NCI-H2227 (cell line): ENCODE measurements at regions not wholly inside any gene's neighbourhood (a gene's known extent, or its start where the extent isn't known, plus 50 kb on each side); places are given as distances from the start of the nearest gene placed in this dataset.
"Not testable (repeated sequence)": the region's sequence is repeated elsewhere in the genome, so short reads cannot be mapped to it uniquely, and the experiment has no call there.

ENCODE experiments used
- DNase-seq: peaks from one replicate; lab custom pipeline; 2025; ENCODE audit not compliant: unreplicated experiment; lab: John Stamatoyannopoulos, UW

- no peak for DNase-seq
These were observed 52.0 kb upstream of the BMP2 start for GRCh38 chr20:6715401-6715941.

- DNase-seq: no peak
These were observed 53.2 kb upstream of the BMP2 start for GRCh38 chr20:6714279-6714711.

DNA sequence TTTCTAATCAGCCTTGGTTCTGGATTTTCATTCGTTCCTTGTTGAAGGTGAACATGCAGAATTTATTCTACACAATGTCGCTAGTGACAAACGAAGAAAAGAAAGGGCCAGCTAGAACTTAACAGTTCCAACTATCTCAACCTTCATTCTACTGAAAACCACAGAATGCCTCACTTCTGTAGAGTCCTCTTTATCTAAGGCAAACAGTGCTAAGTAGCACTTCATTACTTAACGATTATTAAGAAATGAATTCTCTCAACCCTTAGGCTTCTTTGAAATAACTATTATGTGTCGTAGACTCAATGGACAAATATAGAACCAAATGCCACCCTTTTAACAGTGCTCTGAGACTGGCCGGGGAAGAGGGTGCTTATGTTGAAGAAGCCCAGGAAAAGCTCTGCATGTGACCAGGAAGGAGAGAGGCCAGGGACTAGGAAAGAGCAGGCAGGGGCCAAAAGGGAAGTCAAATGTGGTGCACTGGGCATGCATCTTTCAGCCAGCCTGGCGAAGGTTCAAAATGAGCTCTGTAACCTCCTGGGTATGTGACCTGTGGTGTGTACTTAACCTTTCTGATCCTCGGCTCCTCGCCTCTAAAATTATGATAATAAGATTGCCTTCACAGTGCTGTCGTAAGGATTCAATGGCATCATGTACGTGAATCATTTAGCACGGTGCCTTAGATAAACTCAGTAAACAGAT is 55.4 kb upstream of the BMP2 start:
- DNase-seq: no peak

GRCh38 chr20:6709910-6710595 is 57.4 kb upstream of the BMP2 start:
- no peak for DNase-seq

DNA sequence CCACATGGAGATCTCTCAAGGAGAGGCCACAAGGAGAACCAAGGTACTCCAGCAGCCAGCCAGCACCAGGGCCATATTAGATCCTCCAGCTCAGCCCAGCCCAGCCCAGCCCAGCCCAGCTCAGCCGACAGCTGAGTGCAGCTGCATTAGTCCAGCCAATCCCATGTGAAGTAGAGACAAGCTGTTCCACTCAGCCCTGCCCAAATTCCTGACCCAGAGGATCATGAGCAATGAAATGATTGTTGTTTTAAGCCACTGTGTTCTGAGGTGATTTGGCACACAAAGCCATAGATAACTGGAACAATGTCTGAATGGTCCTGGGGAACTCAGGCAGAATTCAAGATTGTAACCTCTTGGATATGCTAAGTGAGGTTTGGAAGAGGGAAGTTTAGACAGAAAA is 59.5 kb upstream of the BMP2 start:
- no peak for DNase-seq

- DNase-seq: no peak
These were observed 60.1 kb upstream of the BMP2 start for GRCh38 chr20:6707321-6707831.

DNA sequence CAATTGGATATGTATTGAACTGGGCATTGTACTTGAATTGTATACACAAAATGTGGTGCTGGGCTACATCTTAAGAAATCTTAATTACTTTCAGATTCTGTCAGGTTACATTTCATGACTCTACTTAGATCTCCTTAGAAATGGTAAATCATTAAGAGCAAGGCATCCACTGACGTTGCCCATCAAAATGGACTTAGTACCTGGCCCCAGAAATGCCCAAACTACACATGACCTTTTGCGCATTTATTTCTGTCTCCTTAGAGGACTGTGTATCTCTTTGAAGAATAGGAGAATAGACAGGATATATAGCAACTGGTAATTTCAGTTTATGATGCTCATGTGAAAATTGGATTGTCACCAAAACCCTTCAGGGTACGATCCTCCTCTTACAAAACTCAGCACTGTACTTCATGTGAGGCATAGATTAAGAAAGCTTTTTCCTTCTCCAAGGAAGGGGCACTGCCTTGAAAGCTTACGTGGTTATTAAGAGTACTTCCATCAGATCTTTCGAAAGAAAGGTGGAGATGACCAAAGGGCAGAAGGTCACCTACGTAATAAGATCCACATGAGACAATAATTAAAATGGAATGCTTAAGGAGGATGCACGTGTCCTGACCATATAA is 61.4 kb upstream of the BMP2 start:
- no peak for DNase-seq

DNA sequence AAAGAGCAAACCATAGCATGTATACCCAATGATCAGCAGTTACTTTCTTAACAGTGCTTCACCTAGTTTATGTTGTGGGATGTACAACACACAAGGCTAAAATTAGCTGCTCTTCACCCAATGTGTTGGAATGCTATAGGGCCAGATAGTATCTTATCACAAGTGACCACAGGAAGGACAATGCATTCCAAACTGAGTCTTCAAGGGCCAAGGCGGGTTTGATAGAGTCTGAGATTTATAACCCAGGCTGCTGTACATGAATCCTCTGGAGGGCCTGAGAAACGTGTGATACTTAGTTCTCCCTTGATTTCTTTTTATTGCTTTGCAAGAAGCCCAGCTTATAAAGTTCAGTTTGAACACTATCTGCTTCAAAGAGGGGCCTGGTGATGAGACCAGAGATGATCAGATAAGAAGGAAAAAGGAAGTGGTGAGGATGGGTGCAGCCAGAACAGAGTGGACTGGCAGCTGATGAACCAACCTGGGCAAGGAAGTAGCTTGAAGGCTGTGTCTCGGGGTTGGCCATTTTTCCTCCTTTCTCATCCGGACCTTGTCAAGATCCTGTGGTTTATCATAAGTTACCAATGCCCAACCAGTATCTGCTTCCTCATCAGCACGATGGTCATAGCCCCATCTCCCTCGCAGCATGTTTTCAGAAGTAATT is 62.2 kb upstream of the BMP2 start:
- DNase-seq: no peak

GRCh38 chr20:6704132-6704861 is 63.2 kb upstream of the BMP2 start:
- no peak for DNase-seq

- DNase-seq: no peak
These were observed 63.8 kb upstream of the BMP2 start for GRCh38 chr20:6703656-6704055.

GRCh38 chr20:6703047-6703446 is 64.4 kb upstream of the BMP2 start:
- no peak for DNase-seq

DNA sequence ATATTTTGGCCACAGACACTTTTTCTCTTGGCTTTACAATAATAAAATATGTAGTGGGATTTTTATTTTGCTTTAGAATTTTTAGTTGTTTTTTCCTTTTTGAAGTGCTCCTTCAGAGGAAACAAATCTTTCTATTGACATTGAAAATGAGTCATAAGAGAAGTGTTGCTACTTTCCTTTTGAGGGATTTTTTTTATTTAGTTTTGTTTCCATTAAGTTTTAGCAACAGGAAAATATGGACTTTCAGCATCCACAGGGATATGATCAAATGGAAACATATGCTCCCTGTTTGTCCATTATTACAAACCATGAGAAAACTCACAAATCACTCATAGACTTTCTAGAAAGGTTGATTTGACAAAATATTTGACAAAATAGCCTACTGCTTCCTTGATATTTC is 65.3 kb upstream of the BMP2 start:
- no peak for DNase-seq

DNA sequence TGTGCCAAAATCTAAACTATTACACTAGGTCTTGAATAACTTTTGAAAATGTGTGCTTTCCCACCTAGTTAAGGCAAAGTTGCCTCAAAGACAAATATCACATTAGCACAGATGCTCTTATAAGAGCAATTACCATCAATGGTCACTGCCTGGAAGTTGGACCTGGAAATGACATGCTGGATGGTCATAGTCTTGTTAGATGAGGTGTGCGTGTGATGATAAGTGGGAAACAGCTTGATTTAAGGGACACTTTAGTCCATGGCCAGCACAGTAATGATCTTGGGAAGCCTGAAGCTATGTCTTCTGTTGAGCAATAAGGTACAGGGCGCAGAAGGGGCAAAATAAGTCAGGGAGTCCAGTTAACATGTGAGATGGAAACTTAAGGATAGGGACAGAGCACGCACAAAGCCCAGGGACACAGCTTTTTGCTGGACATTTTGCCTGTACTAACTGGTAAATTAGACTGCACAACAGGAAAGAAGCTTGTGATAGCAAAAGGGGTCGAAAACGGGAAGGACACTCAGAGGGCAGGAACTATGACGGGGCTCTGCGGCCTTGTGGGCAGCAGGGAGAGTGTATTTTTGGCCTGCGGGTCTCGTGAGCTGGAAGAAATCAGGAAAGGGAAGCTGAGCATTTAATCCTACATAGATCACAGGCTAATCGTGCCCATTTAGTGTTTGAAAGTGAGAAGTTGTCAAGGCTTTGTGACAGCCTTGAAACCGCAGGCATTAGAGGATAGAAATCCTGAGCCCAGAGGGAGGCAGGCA is 66.7 kb upstream of the BMP2 start:
- no peak for DNase-seq

GRCh38 chr20:6699921-6700562 is 67.4 kb upstream of the BMP2 start:
- no peak for DNase-seq

- no peak for DNase-seq
These were observed 68.8 kb upstream of the BMP2 start for GRCh38 chr20:6698723-6699122.

DNA sequence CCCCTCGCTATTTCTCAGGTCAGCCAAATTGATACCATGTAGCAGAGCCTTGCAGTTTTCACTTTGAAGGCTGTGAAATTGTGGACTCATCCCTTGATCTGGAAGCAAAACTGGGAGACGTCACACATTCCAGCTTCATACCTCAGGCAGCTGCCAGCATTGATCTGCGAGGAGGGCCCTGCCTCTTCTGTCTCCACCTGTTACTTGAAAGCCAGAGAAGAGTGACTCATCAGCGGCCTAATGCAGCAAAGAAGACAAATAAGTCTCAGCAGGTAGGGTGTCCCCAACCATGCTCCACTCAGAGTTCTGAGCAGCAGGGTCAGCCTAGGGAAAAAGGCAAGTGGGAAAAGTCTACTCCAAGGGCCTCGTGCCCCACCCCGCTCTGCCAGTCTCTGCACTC is 69.4 kb upstream of the BMP2 start:
- DNase-seq: no peak

GRCh38 chr20:6697228-6697972 is 70.1 kb upstream of the BMP2 start:
- no peak for DNase-seq

DNA sequence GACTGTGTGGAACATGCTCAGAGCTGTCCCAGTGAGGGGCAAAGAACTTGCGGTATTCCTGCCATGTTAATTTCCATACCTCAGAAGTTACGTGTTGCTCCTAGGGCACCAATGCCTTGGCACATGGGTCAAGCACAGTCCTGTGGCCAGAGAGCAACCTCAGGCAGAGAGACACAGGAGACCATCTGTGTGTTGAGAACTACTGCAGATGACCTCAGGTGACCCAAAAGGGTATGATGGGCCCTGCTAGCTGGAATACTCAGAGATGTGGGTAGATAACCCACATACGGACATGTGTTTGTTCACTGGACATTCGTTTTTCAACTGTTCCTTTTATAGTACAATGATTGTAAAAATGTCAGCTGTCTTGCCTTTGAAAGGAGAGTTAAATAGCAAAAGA is 71.5 kb upstream of the BMP2 start:
- DNase-seq: no peak

GRCh38 chr20:6693808-6694198 is 73.7 kb upstream of the BMP2 start:
- not testable (repeated sequence) for DNase-seq
